Thoracic aorta (tissue), 2 donors: ENCODE measurements at regions not wholly inside any gene's neighbourhood (a gene's known extent, or its start where the extent isn't known, plus 50 kb on each side); places are given as distances from the start of the nearest gene placed in this dataset.
"Not testable (repeated sequence)": the region's sequence is repeated elsewhere in the genome, so short reads cannot be mapped to it uniquely, and the experiment has no call there.

Source experiments
- ATAC-seq: fragments of 150-250 bp; one replicate; pipeline ENCODE4 v1.8.0; 2017; ENCODE audit warnings: low read depth; ENCODE audit not compliant: insufficient number of reproducible peaks, low FRiP score
- DNase-seq: peaks from one replicate; pipeline ENCODE4 v3.0.0-alpha.2; 2020; ENCODE audit warnings: low spot score
- H3K27ac ChIP-seq, 2 donors: fragments of 200-600 bp; sonication (generic); 1 replicate in 1 of 2; 2 replicates in 1 of 2; pipeline ENCODE4 v1.5.1; 2016; ENCODE audit warnings: mild to moderate bottlenecking in 2 of 2, moderate library complexity in 2 of 2
- H3K27me3 ChIP-seq: fragments of 200-600 bp; sonication (generic); replicated peaks from 2 replicates; pipeline ENCODE4 v1.6.0; 2016; ENCODE audit warnings: mild to moderate bottlenecking; ENCODE audit not compliant: insufficient read depth
- H3K36me3 ChIP-seq: fragments of 200-600 bp; sonication (generic); one replicate; pipeline ENCODE4 v1.5.1; 2016
- H3K4me1 ChIP-seq, 2 donors: fragments of 200-600 bp; sonication (generic); 1 replicate in 1 of 2; 2 replicates in 1 of 2; pipeline versions ENCODE4 v1.5.1 to v1.6.0; 2016; ENCODE audit warnings: low read depth in 2 of 2, mild to moderate bottlenecking in 1 of 2; ENCODE audit not compliant: control insufficient read depth in 1 of 2
- H3K4me3 ChIP-seq: fragments of 200-600 bp; sonication (generic); 2 replicates; pipeline ENCODE4 v1.5.1; 2016; ENCODE audit warnings: mild to moderate bottlenecking
- H3K9me3 ChIP-seq: fragments of 200-600 bp; sonication (generic); 2 replicates; pipeline ENCODE4 v1.5.1; 2016

GRCh38 chr9:62810811-62811315 lies 1621.0 kb downstream of the SPATA31A7 start:
- ATAC-seq, H3K9me3 ChIP-seq, H3K4me1 ChIP-seq, H3K36me3 ChIP-seq, H3K27me3 ChIP-seq, H3K4me3 ChIP-seq, H3K27ac ChIP-seq, DNase-seq: not testable (repeated sequence)

DNA sequence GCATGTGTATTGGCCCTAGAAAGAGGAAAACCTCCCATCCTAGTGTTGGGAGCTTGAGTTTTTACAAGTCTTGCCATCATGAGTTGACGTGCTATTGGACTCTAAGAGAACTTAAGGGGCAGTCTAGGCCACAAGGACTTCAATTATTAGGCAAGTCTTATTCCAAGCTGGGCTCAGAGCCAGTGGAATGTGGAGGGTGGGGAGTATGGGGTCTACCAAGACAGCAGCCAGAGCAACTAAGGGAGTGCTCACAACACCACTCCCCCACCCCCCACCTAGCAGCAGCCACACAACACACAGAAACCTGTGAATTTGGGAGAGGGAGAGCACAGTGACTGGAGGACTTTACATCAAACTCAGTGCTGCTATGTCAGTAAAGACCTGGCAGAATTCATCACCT lies 1625.6 kb downstream of the SPATA31A7 start:
- not testable (repeated sequence) for H3K4me1 ChIP-seq, DNase-seq, H3K36me3 ChIP-seq, H3K9me3 ChIP-seq, ATAC-seq, H3K4me3 ChIP-seq, H3K27ac ChIP-seq, H3K27me3 ChIP-seq

GRCh38 chr9:62816331-62816730 lies 1626.5 kb downstream of the SPATA31A7 start:
- not testable (repeated sequence) for H3K27ac ChIP-seq, ATAC-seq, H3K4me1 ChIP-seq, H3K4me3 ChIP-seq, DNase-seq, H3K9me3 ChIP-seq, H3K27me3 ChIP-seq, H3K36me3 ChIP-seq

DNA sequence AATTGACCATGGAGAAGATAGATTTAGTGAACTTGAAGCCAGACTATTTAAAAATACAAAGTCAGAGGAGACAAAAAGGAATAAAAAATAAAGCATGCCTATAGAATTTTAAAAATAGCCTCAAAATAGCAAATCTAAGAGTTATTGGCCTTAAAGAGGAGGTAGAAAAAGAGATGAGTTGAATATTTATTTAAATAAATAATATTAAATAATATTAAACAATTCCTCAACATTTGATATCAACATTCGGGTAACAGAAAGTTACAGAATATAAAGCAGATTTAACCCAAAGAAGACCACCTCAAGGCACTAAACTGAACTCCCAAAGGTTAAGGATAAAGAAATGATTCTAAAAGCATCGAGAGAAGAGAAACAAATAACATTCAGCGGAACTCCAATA lies 1627.4 kb downstream of the SPATA31A7 start:
- not testable (repeated sequence) for DNase-seq, H3K36me3 ChIP-seq, H3K9me3 ChIP-seq, H3K4me3 ChIP-seq, ATAC-seq, H3K27ac ChIP-seq, H3K4me1 ChIP-seq, H3K27me3 ChIP-seq

GRCh38 chr9:62822185-62822584 lies 1632.3 kb downstream of the SPATA31A7 start:
- not testable (repeated sequence) for H3K4me1 ChIP-seq, H3K9me3 ChIP-seq, ATAC-seq, H3K4me3 ChIP-seq, H3K27me3 ChIP-seq, DNase-seq, H3K36me3 ChIP-seq, H3K27ac ChIP-seq

- H3K4me3 ChIP-seq, DNase-seq, H3K27ac ChIP-seq, H3K4me1 ChIP-seq, H3K36me3 ChIP-seq, H3K9me3 ChIP-seq, H3K27me3 ChIP-seq: not testable (repeated sequence)
- ATAC-seq, result peak; percentile 43
Observed at GRCh38 chr9:62827957-62828907, 1638.4 kb downstream of the SPATA31A7 start.

GRCh38 chr9:62830829-62831459 lies 1641.1 kb downstream of the SPATA31A7 start:
- DNase-seq, H3K4me3 ChIP-seq, H3K4me1 ChIP-seq, H3K27me3 ChIP-seq, H3K9me3 ChIP-seq, H3K27ac ChIP-seq, H3K36me3 ChIP-seq, ATAC-seq: not testable (repeated sequence)

DNA sequence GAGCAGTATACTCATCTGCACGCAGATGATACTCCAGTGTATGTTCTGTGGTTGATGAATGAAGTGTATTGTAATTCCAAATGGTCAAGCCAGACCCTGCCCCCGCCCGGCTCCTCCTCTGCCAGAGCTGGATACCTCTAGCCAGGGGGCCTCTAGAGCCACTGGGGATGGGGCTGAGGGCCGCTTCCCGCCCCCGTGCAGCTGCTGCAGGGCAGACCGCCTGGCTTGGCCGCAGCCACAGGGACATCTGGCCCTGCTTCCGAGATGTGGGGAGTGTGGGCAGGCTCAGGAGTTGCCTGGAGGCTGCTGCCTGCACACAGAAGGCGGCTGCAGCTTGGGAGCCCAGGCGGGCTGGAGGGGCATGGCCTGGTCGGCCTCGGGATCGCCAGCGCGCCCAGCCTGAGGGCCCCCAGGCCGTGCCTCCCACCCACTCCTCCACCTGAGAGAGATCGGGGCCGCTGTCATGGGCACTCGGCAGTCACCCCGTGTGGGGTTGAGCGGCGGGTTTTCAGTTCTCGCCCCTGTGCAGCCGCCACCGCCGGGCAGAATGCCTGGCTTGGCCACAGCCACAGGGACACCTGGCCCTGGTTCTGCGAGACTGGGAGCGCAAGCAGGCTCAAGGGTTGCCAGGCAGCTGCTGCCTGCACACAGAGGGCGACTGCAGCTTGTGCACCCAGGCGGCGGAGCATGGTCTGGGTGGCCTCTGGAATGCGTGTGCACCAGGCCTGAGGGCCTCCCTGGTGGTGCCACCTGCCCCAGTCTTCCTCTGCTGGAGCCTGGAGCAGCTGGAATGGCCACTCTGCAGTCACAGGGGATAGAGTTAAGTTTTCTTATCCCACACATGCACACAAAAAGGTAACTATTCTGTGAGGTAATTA lies 1643.7 kb downstream of the SPATA31A7 start:
- H3K4me3 ChIP-seq, H3K36me3 ChIP-seq, H3K27ac ChIP-seq, DNase-seq, ATAC-seq, H3K9me3 ChIP-seq, H3K27me3 ChIP-seq: not testable (repeated sequence)
- peaks cover 0 to 11% of the 10 kb centered on the region in 2 donors for H3K4me1 ChIP-seq

DNA sequence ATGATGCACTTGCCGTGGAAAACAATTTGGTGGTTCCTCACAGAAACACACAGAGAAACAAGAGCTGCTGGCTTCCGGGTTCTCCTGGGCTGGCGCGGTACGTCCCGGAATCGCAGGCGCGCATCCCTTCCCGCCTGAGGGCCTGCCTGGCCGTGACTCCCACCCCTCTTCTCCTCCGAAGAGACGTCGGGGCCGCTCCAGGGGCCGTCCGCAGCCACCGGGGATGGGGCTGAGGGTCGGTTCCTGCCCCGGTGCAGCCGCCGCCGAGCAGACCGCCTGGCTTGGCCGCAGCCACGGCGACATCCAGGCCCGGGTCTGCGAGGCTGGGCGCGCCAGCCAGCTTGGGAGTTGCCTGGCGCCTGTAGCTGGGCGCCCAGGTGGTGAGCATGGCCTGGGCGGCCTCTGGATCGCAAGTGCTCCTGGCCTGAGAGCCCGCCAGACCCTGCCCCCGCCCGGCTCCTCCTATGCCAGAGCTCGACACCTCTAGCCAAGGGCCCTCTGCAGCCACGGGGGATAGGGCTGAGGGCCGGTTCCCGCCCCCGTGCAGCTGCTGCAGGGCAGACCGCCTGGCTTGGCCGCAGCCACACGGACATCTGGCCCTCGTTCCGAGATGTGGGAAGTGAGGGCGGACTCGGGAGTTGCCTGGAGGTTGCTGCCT lies 1647.5 kb downstream of the SPATA31A7 start:
- H3K9me3 ChIP-seq, H3K36me3 ChIP-seq, ATAC-seq, DNase-seq, H3K27ac ChIP-seq, H3K27me3 ChIP-seq: not testable (repeated sequence)
- peaks cover 0 to 12% of the 10 kb centered on the region in 2 donors for H3K4me1 ChIP-seq
- peak overlapping the region; percentile 65 for H3K4me3 ChIP-seq

DNA sequence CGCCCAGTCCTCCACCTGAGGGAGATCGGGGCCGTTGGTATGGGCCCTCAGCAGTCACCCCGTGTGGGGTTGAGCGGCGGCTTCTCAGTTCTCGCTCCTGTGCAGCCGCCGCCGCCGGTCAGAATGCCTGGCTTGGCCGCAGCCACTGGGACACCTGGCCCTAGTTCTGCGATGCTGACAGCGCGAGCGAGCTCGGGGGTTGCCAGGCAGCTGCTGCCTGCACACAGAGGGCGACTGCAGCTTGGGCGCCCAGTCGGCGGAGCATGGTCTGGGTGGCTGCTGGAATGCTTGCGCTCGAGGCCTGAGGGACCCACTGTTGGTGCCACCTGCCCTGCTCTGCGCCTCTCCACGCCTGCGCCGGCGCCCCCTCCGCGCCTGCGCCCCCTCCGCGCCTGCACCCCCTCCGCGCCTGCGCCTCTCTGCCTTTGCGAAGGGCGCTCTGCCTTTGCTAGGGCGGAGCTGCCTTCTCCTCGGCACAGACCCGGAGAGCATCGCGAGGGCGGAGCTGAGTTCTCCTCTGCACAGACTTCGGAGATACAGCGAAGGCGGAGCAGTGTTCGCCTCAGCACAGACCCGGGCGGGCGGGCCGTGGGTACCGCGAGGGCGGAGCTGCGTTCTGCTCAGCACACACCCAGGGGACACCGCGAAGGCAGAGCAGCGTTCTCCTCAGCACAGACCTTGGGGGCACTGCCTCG lies 1648.3 kb downstream of the SPATA31A7 start:
- not testable (repeated sequence) for H3K27me3 ChIP-seq, H3K9me3 ChIP-seq, H3K36me3 ChIP-seq, ATAC-seq, H3K27ac ChIP-seq
- H3K4me3 ChIP-seq, result peak overlapping the region; percentile 65
- DNase-seq, result peak; percentile 38
- peaks cover 0 to 12% of the 10 kb centered on the region in 2 donors for H3K4me1 ChIP-seq

DNA sequence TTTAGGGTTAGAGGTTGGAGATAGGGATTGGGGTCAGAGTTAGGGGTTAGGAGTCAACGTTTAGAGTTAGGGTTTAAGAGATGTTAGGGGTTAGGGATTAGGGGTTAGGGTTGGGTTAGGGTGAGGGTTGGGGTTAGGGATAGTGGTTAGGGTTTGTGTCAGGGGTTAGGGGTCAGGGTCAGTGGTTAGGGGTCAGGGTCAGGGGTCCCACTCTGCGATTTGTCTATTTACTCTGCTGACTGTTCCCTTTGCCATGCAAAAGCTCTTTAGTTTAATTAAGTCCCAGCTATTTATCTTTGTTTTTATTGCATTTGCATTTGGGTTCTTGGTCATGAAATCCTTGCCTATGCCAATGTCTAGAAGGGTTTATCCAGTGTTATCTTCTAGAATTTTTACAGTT lies 1649.3 kb downstream of the SPATA31A7 start:
- H3K27me3 ChIP-seq, H3K36me3 ChIP-seq, H3K27ac ChIP-seq, H3K4me3 ChIP-seq, H3K9me3 ChIP-seq, DNase-seq, ATAC-seq: not testable (repeated sequence)
- peaks cover 0 to 12% of the 10 kb centered on the region in 2 donors for H3K4me1 ChIP-seq
